Activated CD4-positive, alpha-beta T cell treated with anti-CD3 and anti-CD28 coated beads, Interleukin-2, amount 10 ng/mL, durations not matched to agents 24 days and 14 days (primary cell): ENCODE measurements at regions not wholly inside any gene's neighbourhood (a gene's known extent, or its start where the extent isn't known, plus 50 kb on each side); places are given as distances from the start of the nearest gene placed in this dataset.
"Not testable (repeated sequence)": the region's sequence is repeated elsewhere in the genome, so short reads cannot be mapped to it uniquely, and the experiment has no call there.

Source experiments
- DNase-seq: peaks from one replicate; pipeline ENCODE4 v3.0.0; 2022
- H3K27ac Mint-ChIP-seq: one replicate; pipeline ENCODE4 v1.8.0; 2022; ENCODE audit warnings: mild to moderate bottlenecking, mixed read lengths
- H3K27me3 Mint-ChIP-seq: one replicate; pipeline ENCODE4 v1.8.0; 2022; ENCODE audit warnings: mixed read lengths
- H3K36me3 Mint-ChIP-seq: one replicate; pipeline ENCODE4 v1.8.0; 2022; ENCODE audit warnings: low read depth, mild to moderate bottlenecking, mixed read lengths
- H3K4me1 Mint-ChIP-seq: one replicate; pipeline ENCODE4 v1.8.0; 2021; ENCODE audit warnings: mixed read lengths
- H3K4me3 Mint-ChIP-seq: one replicate; pipeline ENCODE4 v1.8.0; 2022; ENCODE audit warnings: mild to moderate bottlenecking, moderate library complexity, mixed read lengths
- H3K9me3 Mint-ChIP-seq: one replicate; pipeline ENCODE4 v1.8.0; 2021; ENCODE audit warnings: mixed read lengths
- intact Hi-C: fragments of 100-400 bp; cut with micrococcal nuclease; formaldehyde crosslinking; loops from one replicate; pipeline ENCODE4 v1.15.1; 2023

GRCh38 chr12:34302131-34302885 is 280.0 kb downstream of the ALG10 start:
- H3K4me1 Mint-ChIP-seq: no peaks in the 10 kb centered on the region
- H3K27me3 Mint-ChIP-seq: no peaks in the 10 kb centered on the region
- no peak for DNase-seq
- peaks cover 50% of the 10 kb centered on the region for H3K9me3 Mint-ChIP-seq
- intact Hi-C loops: no loop called here
- H3K27ac Mint-ChIP-seq: no peak overlapping the region
- no peaks in the 10 kb centered on the region for H3K36me3 Mint-ChIP-seq
- no peak overlapping the region for H3K4me3 Mint-ChIP-seq

GRCh38 chr12:34303091-34303870 is 281.0 kb downstream of the ALG10 start:
- no peak for DNase-seq
- Mint-ChIP-seq H3K27ac (no peak overlapping the region), H3K4me1 (no peaks in the 10 kb centered on the region), H3K4me3 (no peak overlapping the region), H3K36me3 (no peaks in the 10 kb centered on the region), H3K27me3 (no peaks in the 10 kb centered on the region), H3K9me3 (peaks cover 47% of the 10 kb centered on the region)
- intact Hi-C loops: no loop called here

- Mint-ChIP-seq H3K27ac (no peak overlapping the region), H3K4me3 (no peak overlapping the region), H3K9me3 (peaks cover 44% of the 10 kb centered on the region), H3K4me1 (no peaks in the 10 kb centered on the region), H3K27me3 (no peaks in the 10 kb centered on the region), H3K36me3 (no peaks in the 10 kb centered on the region)
- DNase-seq: no peak
- intact Hi-C loops: no loop called here
Measured at GRCh38 chr12:34304001-34304400, 281.7 kb downstream of the ALG10 start.

- H3K9me3 Mint-ChIP-seq: peaks cover 40% of the 10 kb centered on the region
- no peak overlapping the region for H3K4me3 Mint-ChIP-seq
- DNase-seq: no peak
- no peak overlapping the region for H3K27ac Mint-ChIP-seq
- H3K36me3 Mint-ChIP-seq: no peaks in the 10 kb centered on the region
- H3K27me3 Mint-ChIP-seq: no peaks in the 10 kb centered on the region
- intact Hi-C loops: no loop called here
- H3K4me1 Mint-ChIP-seq: no peaks in the 10 kb centered on the region
Measured at GRCh38 chr12:34304546-34304945, 282.2 kb downstream of the ALG10 start.

DNA sequence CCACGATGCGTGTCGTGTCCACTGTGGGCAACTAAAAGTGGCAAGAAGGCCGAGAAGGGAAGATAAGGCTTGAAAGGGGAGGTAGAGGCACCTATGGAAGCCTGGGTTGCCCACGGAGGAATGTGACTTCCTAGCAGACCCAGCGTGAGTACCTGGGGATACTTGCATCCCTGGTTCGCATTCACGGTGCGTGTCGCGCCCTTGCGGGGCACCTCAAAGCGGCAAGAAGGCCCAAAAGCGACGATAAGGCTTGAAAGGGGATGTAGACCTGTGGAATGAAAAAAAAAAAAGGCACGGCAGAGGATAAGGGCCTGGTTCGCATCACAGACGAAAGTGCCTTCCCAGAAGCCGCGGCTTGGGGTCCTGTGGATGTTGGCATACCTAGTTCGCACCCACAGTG is 282.9 kb downstream of the ALG10 start:
- Mint-ChIP-seq H3K9me3 (peaks cover 39% of the 10 kb centered on the region), H3K4me1 (no peaks in the 10 kb centered on the region), H3K36me3 (no peaks in the 10 kb centered on the region), H3K27me3 (no peaks in the 10 kb centered on the region), H3K4me3 (no peak overlapping the region), H3K27ac (no peak overlapping the region)
- DNase-seq: no peak
- intact Hi-C loops: no loop called here

DNA sequence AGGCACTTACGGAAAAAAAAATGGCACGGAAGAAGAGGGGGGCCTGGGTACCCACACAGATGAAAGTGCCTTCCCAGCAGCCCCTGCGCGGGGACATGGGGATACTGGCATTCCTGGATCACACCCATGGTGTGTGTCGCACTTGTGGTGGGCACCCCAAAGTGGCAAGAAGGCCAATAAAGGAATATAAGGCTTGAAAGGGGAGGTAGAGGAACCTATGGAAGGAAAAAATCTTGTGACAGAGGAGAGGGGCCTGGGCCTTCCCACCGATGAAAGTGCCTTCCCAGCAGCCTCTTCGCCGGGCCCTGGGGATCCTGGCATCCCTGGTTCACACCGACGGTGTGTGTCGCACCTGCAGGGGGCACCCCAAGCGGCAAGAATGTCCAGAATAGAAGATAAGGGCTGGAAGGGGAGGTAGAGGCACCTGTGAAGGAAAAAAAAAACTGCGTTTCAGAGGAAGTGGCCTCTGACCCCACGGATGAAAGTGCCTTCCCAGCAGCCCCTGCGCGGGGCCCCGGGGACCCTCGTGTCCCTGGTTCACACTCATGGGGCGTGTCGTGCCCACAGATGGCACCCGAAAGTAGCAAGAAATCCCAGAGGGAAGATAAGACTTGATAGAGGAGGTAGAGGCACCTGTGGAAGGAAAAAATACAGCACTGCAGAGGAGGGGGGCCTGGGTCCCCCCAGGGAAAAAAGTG is 284.0 kb downstream of the ALG10 start:
- Mint-ChIP-seq H3K36me3 (no peaks in the 10 kb centered on the region), H3K4me1 (no peaks in the 10 kb centered on the region), H3K4me3 (no peak overlapping the region), H3K9me3 (peaks cover 34% of the 10 kb centered on the region), H3K27ac (no peak overlapping the region), H3K27me3 (no peaks in the 10 kb centered on the region)
- intact Hi-C loops: no loop called here
- no peak for DNase-seq

DNA sequence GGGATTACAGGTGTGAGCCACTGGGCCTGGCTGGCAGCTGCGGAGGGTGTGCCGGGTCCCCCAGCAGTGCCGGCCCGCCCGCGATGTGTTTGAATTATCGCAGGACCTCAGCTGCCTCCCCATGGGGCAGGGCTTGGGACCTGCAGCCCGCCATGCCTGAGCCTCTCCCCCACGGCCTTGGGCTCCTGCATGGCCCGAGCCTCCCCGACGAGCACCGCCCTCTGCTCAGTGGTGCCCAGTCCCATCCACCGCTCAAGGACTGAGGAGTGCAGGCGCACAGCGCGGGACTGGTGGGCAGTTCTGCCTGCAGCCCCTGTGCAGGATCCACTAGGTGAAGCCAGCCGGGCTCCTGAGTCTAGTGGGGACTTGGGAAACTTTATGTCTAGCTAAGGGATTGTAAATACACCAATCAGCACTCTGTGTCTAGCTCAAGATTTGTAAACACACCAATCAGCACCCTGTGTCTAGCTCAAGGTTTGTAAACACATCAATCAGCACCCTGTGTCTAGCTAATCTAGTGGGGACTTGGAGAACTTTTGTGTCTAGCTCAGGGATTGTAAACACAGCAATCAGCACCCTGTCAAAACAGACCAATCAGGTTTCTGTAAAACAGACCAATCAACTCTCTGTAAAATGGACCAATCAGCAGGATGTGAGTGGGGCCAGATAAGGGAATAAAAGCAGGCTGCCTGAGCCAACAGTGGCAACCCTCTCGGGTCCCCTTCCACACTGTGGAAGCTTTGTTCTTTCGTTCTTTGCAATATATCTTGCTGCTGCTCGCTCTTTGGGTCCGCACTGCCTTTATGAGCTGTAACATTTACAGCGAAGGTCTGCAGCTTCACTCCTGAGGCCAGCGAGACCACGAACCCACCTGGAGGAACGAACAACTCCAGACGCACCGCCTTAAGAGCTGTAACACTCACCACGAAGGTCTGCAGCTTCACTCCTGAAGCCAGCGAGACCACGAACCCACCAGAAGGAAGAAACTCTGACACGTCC is 287.8 kb downstream of the ALG10 start:
- intact Hi-C loops, H3K4me1 Mint-ChIP-seq, H3K27ac Mint-ChIP-seq, H3K4me3 Mint-ChIP-seq, H3K36me3 Mint-ChIP-seq, H3K27me3 Mint-ChIP-seq, DNase-seq: not testable (repeated sequence)
- peaks cover 36% of the 10 kb centered on the region for H3K9me3 Mint-ChIP-seq

DNA sequence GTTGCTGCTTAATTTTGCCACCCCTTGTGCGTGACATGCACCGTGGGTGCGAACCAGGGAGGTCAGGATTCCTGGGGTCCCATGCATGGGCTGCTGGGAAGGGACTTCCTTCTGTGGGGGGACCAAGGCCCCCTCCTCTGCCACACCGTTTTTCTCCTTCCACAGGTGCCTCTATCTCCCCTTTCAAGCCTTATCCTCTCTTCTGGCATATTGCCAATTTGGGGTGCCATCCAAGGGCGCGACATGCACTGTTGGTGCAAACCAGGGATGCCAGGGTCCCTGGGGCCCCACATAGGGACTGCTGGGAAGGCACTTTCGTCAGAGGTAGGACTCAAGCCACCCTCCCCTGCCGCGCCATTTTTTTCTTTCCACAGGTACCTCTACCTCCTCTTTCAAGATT is 289.0 kb downstream of the ALG10 start:
- H3K27ac Mint-ChIP-seq: no peak overlapping the region
- H3K4me3 Mint-ChIP-seq: no peak overlapping the region
- no peaks in the 10 kb centered on the region for H3K27me3 Mint-ChIP-seq
- no peak for DNase-seq
- H3K36me3 Mint-ChIP-seq: peaks cover 2% of the 10 kb centered on the region
- H3K4me1 Mint-ChIP-seq: no peaks in the 10 kb centered on the region
- H3K9me3 Mint-ChIP-seq: peaks cover 30% of the 10 kb centered on the region
- intact Hi-C loops: no loop called here

- no peaks in the 10 kb centered on the region for H3K4me1 Mint-ChIP-seq
- no peaks in the 10 kb centered on the region for H3K36me3 Mint-ChIP-seq
- peaks cover 30% of the 10 kb centered on the region for H3K9me3 Mint-ChIP-seq
- H3K27ac Mint-ChIP-seq: no peak overlapping the region
- H3K27me3 Mint-ChIP-seq: no peaks in the 10 kb centered on the region
- intact Hi-C loops: no loop called here
- H3K4me3 Mint-ChIP-seq: no peak overlapping the region
- no peak for DNase-seq
Measured at GRCh38 chr12:34327671-34328070, 305.4 kb downstream of the ALG10 start.

GRCh38 chr12:34333337-34333736 is 311.0 kb downstream of the ALG10 start:
- no peak for DNase-seq
- Mint-ChIP-seq H3K36me3 (no peaks in the 10 kb centered on the region), H3K27ac (no peak overlapping the region), H3K27me3 (no peaks in the 10 kb centered on the region), H3K4me3 (no peak overlapping the region), H3K9me3 (peaks cover 6% of the 10 kb centered on the region), H3K4me1 (no peaks in the 10 kb centered on the region)
- intact Hi-C loops: no loop called here

DNA sequence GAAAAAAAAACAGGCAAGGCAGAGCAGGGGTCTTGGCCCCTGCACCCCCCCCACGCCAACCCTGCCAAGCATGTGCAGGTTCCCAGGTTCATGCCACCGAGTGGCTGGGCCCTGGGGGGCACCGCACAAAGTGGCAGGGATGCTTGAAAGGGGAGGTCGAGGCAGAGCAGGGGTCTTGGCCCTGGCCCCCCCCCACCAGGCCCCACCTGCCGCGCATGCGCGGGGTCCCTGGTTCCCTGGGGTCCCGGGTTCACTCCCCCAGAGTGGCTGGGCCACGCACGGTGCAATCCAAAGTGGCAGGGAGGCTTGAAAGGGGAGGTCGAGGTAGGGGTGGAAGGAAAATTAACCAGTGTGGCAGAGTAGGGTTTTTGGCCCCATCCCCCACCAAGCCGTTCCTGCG is 312.2 kb downstream of the ALG10 start:
- DNase-seq: no peak
- Mint-ChIP-seq H3K27me3 (no peaks in the 10 kb centered on the region), H3K36me3 (no peaks in the 10 kb centered on the region), H3K4me3 (no peak overlapping the region), H3K27ac (no peak overlapping the region), H3K4me1 (no peaks in the 10 kb centered on the region), H3K9me3 (peaks cover 3% of the 10 kb centered on the region)
- intact Hi-C loops: no loop called here

DNA sequence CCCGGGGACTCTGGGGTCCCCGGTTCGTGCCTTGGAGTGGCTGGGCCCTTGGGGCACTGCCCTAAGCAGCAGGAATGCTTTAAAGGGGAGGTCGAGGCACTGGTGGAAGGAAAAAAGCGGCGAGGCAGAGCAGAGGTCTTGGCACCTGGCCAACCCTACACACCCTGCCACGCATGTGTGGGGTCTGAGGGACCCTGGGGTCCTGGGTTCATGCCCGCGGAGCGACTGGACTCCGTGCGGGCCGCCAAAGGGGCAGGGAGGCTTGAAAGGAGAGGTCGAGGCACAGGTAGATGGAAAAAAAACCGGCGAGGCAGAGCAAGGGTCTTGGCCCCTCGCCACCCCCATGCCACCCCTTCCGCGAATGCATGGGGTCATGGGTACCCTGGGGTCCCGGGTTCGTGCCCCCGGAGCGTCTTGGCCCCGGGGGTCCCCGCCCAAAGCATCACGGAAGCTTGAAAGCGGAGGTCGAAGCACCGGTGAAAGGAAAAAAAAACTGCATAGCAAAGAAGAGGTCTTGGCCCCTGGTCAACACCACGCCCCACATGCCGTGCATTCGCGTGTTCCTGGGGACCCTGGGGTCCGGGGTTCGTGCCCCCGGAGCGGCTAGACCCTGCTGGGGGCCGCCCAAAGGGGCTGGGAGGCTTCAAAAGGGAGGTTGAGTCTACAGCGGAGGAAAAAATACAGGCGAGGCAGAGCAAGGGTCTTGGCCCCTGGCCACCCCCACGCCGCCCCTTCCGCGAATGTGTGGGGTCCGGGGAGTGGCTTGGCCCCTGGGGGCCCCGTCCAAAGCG is 312.9 kb downstream of the ALG10 start:
- no peak for DNase-seq
- H3K4me1 Mint-ChIP-seq: no peaks in the 10 kb centered on the region
- no peak overlapping the region for H3K27ac Mint-ChIP-seq
- H3K4me3 Mint-ChIP-seq: no peak overlapping the region
- H3K27me3 Mint-ChIP-seq: no peaks in the 10 kb centered on the region
- no peaks in the 10 kb centered on the region for H3K9me3 Mint-ChIP-seq
- intact Hi-C loops: no loop called here
- no peaks in the 10 kb centered on the region for H3K36me3 Mint-ChIP-seq

GRCh38 chr12:34335819-34336262 is 313.5 kb downstream of the ALG10 start:
- no peak for DNase-seq
- no peaks in the 10 kb centered on the region for H3K9me3 Mint-ChIP-seq
- H3K4me3 Mint-ChIP-seq: no peak overlapping the region
- intact Hi-C loops: no loop called here
- H3K27me3 Mint-ChIP-seq: no peaks in the 10 kb centered on the region
- H3K36me3 Mint-ChIP-seq: no peaks in the 10 kb centered on the region
- H3K4me1 Mint-ChIP-seq: no peaks in the 10 kb centered on the region
- H3K27ac Mint-ChIP-seq: no peak overlapping the region
